ENCODE measurements at regions not wholly inside any gene's neighbourhood (a gene's known extent, or its start where the extent isn't known, plus 50 kb on each side); places are given as distances from the start of the nearest gene placed in this dataset.
"Not testable (repeated sequence)": the region's sequence is repeated elsewhere in the genome, so short reads cannot be mapped to it uniquely, and the experiment has no call there.

GRCh38 chr16:88226302-88226701 is 156.5 kb upstream of the ZNF469 start:
- ATAC-seq; DNase-seq; CTCF ChIA-PET; H3K27me3 Mint-ChIP-seq (ENCODE audit: low read depth); H3K4me1 Mint-ChIP-seq (ENCODE audit: low read depth); H3K36me3 Mint-ChIP-seq (ENCODE audit: low read depth); H3K9me3 Mint-ChIP-seq (ENCODE audit: insufficient read depth); POLR2A ChIA-PET; H3K27ac Mint-ChIP-seq; H3K4me3 Mint-ChIP-seq: not testable (repeated sequence)

- H3K4me3 Mint-ChIP-seq; DNase-seq; H3K27ac Mint-ChIP-seq; H3K9me3 Mint-ChIP-seq (ENCODE audit: insufficient read depth); H3K4me1 Mint-ChIP-seq (ENCODE audit: low read depth); ATAC-seq; H3K27me3 Mint-ChIP-seq (ENCODE audit: low read depth); CTCF ChIA-PET; H3K36me3 Mint-ChIP-seq (ENCODE audit: low read depth); POLR2A ChIA-PET: not testable (repeated sequence)
Observed at GRCh38 chr16:88227026-88227721, 155.6 kb upstream of the ZNF469 start.

GRCh38 chr16:88227722-88228482 is 154.9 kb upstream of the ZNF469 start:
- H3K4me3 Mint-ChIP-seq; H3K9me3 Mint-ChIP-seq (ENCODE audit: insufficient read depth); CTCF ChIA-PET; POLR2A ChIA-PET; DNase-seq; H3K27ac Mint-ChIP-seq; H3K36me3 Mint-ChIP-seq (ENCODE audit: low read depth); ATAC-seq; H3K27me3 Mint-ChIP-seq (ENCODE audit: low read depth); H3K4me1 Mint-ChIP-seq (ENCODE audit: low read depth): not testable (repeated sequence)

- H3K27me3 Mint-ChIP-seq (ENCODE audit: low read depth); H3K9me3 Mint-ChIP-seq (ENCODE audit: insufficient read depth); CTCF ChIA-PET; H3K4me1 Mint-ChIP-seq (ENCODE audit: low read depth); POLR2A ChIA-PET; H3K27ac Mint-ChIP-seq; H3K4me3 Mint-ChIP-seq; ATAC-seq; H3K36me3 Mint-ChIP-seq (ENCODE audit: low read depth); DNase-seq: not testable (repeated sequence)
Observed at GRCh38 chr16:88228751-88229150, 154.0 kb upstream of the ZNF469 start.

GRCh38 chr16:88229710-88230109 is 153.0 kb upstream of the ZNF469 start:
- ATAC-seq; H3K4me1 Mint-ChIP-seq (ENCODE audit: low read depth); CTCF ChIA-PET; H3K4me3 Mint-ChIP-seq; POLR2A ChIA-PET; H3K27me3 Mint-ChIP-seq (ENCODE audit: low read depth); DNase-seq; H3K27ac Mint-ChIP-seq; H3K9me3 Mint-ChIP-seq (ENCODE audit: insufficient read depth); H3K36me3 Mint-ChIP-seq (ENCODE audit: low read depth): not testable (repeated sequence)

- H3K4me1 Mint-ChIP-seq (ENCODE audit: low read depth); DNase-seq; H3K27ac Mint-ChIP-seq; POLR2A ChIA-PET; H3K4me3 Mint-ChIP-seq; H3K9me3 Mint-ChIP-seq (ENCODE audit: insufficient read depth); H3K27me3 Mint-ChIP-seq (ENCODE audit: low read depth); CTCF ChIA-PET; H3K36me3 Mint-ChIP-seq (ENCODE audit: low read depth); ATAC-seq: not testable (repeated sequence)
Observed at GRCh38 chr16:88230276-88230966, 152.3 kb upstream of the ZNF469 start.

- H3K27ac Mint-ChIP-seq; POLR2A ChIA-PET; CTCF ChIA-PET; DNase-seq; H3K36me3 Mint-ChIP-seq (ENCODE audit: low read depth); H3K4me3 Mint-ChIP-seq; H3K9me3 Mint-ChIP-seq (ENCODE audit: insufficient read depth); H3K27me3 Mint-ChIP-seq (ENCODE audit: low read depth); ATAC-seq; H3K4me1 Mint-ChIP-seq (ENCODE audit: low read depth): not testable (repeated sequence)
Observed at GRCh38 chr16:88230967-88231615, 151.7 kb upstream of the ZNF469 start.

- DNase-seq; H3K4me3 Mint-ChIP-seq; H3K27me3 Mint-ChIP-seq (ENCODE audit: low read depth); H3K36me3 Mint-ChIP-seq (ENCODE audit: low read depth); CTCF ChIA-PET; H3K27ac Mint-ChIP-seq; H3K9me3 Mint-ChIP-seq (ENCODE audit: insufficient read depth); H3K4me1 Mint-ChIP-seq (ENCODE audit: low read depth); POLR2A ChIA-PET; ATAC-seq: not testable (repeated sequence)
Observed at GRCh38 chr16:88231839-88232238, 150.9 kb upstream of the ZNF469 start.

- H3K4me1 Mint-ChIP-seq (ENCODE audit: low read depth); H3K27ac Mint-ChIP-seq; ATAC-seq; H3K4me3 Mint-ChIP-seq; H3K9me3 Mint-ChIP-seq (ENCODE audit: insufficient read depth); CTCF ChIA-PET; H3K27me3 Mint-ChIP-seq (ENCODE audit: low read depth); DNase-seq; POLR2A ChIA-PET; H3K36me3 Mint-ChIP-seq (ENCODE audit: low read depth): not testable (repeated sequence)
Observed at GRCh38 chr16:88232401-88233258, 150.1 kb upstream of the ZNF469 start.

- DNase-seq; H3K27me3 Mint-ChIP-seq (ENCODE audit: low read depth); POLR2A ChIA-PET; H3K9me3 Mint-ChIP-seq (ENCODE audit: insufficient read depth); H3K4me3 Mint-ChIP-seq; ATAC-seq; H3K4me1 Mint-ChIP-seq (ENCODE audit: low read depth); H3K27ac Mint-ChIP-seq; CTCF ChIA-PET; H3K36me3 Mint-ChIP-seq (ENCODE audit: low read depth): not testable (repeated sequence)
Observed at GRCh38 chr16:88233621-88234420, 148.9 kb upstream of the ZNF469 start.
